ENCODE measurements at regions not wholly inside any gene's neighbourhood (a gene's known extent, or its start where the extent isn't known, plus 50 kb on each side); places are given as distances from the start of the nearest gene placed in this dataset.
"Not testable (repeated sequence)": the region's sequence is repeated elsewhere in the genome, so short reads cannot be mapped to it uniquely, and the experiment has no call there.

- DNase-seq (ENCODE audit: extremely low read depth, low read depth): no peak
- no peak overlapping the region for H3K4me3 ChIP-seq (replicated peaks; ENCODE audit: low read depth, low read length)
- TF ChIP-seq, protein P1, sequence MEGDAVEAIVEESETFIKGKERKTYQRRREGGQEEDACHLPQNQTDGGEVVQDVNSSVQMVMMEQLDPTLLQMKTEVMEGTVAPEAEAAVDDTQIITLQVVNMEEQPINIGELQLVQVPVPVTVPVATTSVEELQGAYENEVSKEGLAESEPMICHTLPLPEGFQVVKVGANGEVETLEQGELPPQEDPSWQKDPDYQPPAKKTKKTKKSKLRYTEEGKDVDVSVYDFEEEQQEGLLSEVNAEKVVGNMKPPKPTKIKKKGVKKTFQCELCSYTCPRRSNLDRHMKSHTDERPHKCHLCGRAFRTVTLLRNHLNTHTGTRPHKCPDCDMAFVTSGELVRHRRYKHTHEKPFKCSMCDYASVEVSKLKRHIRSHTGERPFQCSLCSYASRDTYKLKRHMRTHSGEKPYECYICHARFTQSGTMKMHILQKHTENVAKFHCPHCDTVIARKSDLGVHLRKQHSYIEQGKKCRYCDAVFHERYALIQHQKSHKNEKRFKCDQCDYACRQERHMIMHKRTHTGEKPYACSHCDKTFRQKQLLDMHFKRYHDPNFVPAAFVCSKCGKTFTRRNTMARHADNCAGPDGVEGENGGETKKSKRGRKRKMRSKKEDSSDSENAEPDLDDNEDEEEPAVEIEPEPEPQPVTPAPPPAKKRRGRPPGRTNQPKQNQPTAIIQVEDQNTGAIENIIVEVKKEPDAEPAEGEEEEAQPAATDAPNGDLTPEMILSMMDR (IDR thresholded peaks at IDR 0.05; ENCODE audit: low read depth, low read length, missing control alignments): no peak
These were observed 328.0 kb upstream of the TECRL start for GRCh38 chr4:64737026-64737853.

DNA sequence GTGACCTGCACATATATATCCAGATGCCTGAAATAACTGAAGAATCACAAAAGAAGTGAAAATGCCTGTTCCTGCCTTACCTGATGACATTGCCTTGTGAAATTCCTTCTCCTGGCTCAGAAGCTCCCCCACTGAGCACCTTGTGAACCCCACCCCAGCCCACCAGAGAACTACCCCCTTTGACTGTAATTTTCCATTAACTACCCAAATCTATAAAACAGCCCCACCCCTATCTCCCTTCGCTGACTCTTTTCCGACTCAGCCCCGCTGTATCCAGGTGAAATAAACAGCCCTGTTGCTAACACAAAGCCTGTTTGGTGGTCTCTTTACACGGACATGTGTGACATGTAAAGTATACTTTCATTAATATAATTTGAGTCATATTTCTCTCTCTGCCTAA lies 320.3 kb upstream of the TECRL start:
- TF ChIP-seq, protein P1 (IDR thresholded peaks at IDR 0.05; ENCODE audit: low read depth, low read length, missing control alignments): no peak
- DNase-seq (ENCODE audit: extremely low read depth, low read depth): no peak
- no peak overlapping the region for H3K4me3 ChIP-seq (replicated peaks; ENCODE audit: low read depth, low read length)

DNA sequence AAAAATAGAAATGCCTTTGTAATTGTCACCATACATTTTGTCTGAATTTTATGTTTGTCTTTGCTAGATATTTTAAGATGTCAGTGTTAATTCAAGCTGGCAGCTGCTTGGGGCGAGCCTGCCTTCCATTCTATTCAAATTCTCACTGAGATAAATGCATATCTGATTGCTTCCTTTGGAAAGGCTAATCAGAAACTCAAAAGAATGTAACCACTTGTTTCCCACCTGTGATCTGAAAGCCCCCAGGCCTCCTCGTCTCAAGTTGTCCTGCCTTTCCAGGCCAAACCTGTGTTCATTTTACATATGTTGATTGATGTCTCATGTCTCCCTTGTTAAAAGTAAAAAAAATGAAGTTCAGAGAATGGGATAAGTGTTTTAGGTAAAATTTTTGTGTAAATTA lies 318.7 kb upstream of the TECRL start:
- no peak for DNase-seq (ENCODE audit: extremely low read depth, low read depth)
- TF ChIP-seq, protein P1 (IDR thresholded peaks at IDR 0.05; ENCODE audit: low read depth, low read length, missing control alignments): no peak
- no peak overlapping the region for H3K4me3 ChIP-seq (replicated peaks; ENCODE audit: low read depth, low read length)

GRCh38 chr4:64727391-64727790 lies 318.1 kb upstream of the TECRL start:
- H3K4me3 ChIP-seq (replicated peaks; ENCODE audit: low read depth, low read length); DNase-seq (ENCODE audit: extremely low read depth, low read depth): not testable (repeated sequence)

DNA sequence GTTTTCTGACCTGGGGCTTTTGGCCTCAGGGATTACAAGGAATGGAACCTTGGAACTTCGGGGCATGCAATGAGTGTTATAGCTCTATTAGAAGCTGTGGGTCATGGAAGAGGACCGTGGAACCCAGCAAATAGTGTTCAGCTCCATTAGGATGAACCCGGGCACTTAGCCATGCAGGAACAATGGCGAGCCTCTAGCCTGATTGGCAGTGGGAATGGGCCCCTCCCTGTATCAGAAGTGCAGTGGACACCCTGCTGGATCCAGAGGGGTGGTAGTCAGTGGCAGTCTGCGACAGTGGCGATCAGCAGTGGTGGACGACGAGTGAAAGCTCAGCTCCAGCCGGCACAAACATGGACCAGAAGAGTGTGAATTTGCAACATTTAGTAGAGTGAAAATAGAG lies 315.4 kb upstream of the TECRL start:
- DNase-seq (ENCODE audit: extremely low read depth, low read depth): no peak
- TF ChIP-seq, protein P1 (IDR thresholded peaks at IDR 0.05; ENCODE audit: low read depth, low read length, missing control alignments): no peak
- H3K4me3 ChIP-seq (replicated peaks; ENCODE audit: low read depth, low read length): no peak overlapping the region

GRCh38 chr4:64721106-64721505 lies 311.9 kb upstream of the TECRL start:
- H3K4me3 ChIP-seq (replicated peaks; ENCODE audit: low read depth, low read length): no peak overlapping the region
- DNase-seq (ENCODE audit: extremely low read depth, low read depth): no peak
- TF ChIP-seq, protein P1 (IDR thresholded peaks at IDR 0.05; ENCODE audit: low read depth, low read length, missing control alignments): no peak

DNA sequence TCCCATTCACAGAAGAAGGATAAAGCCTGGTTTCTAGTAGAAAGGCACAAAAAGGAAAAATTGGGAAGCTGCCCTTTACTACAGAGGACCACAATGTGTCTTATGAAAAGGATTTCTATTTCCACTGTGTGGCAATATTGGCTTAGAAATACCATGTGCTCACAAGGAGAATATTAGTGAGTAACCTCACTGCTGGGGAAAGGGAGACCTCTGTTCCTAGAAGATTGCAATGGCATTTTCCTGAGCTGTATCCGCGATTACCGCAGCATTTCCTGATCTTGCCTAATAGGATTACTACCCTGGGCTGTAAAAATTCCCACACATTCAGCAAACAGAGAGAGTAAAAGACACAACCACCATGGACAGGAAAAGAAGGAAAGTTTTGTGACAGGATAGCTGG lies 308.8 kb upstream of the TECRL start:
- DNase-seq (ENCODE audit: extremely low read depth, low read depth): no peak
- H3K4me3 ChIP-seq (replicated peaks; ENCODE audit: low read depth, low read length): no peak overlapping the region
- TF ChIP-seq, protein P1 (IDR thresholded peaks at IDR 0.05; ENCODE audit: low read depth, low read length, missing control alignments): no peak
